DND-41 (cell line): ENCODE measurements at regions not wholly inside any gene's neighbourhood (a gene's known extent, or its start where the extent isn't known, plus 50 kb on each side); places are given as distances from the start of the nearest gene placed in this dataset.
"Not testable (repeated sequence)": the region's sequence is repeated elsewhere in the genome, so short reads cannot be mapped to it uniquely, and the experiment has no call there.

Source experiments
- ATAC-seq: fragments of 200-7000 bp; cut with Tn5 transposase; 3 replicates; pipeline ENCODE4 v1.9.1; 2021; ENCODE audit warnings: low read depth; ENCODE audit not compliant: insufficient read depth
- DNase-seq: peaks from one replicate; pipeline ENCODE4 v3.0.0-alpha.2; 2020
- H2AFZ ChIP-seq: 2 replicates; pipeline ENCODE4 v1.6.0; 2012; ENCODE audit warnings: low read depth, low read length
- H3K27ac ChIP-seq: 2 replicates; pipeline ENCODE4 v1.5.1; 2012; ENCODE audit warnings: low read length, inconsistent platforms
- H3K27me3 ChIP-seq: fragments of 200-600 bp; sonication (generic); 2 replicates; pipeline ENCODE4 v1.6.0; 2012; ENCODE audit warnings: low read length, mild to moderate bottlenecking, inconsistent platforms; ENCODE audit not compliant: insufficient read depth, poor library complexity
- H3K36me3 ChIP-seq: 2 replicates; pipeline ENCODE4 v1.5.1; 2012; ENCODE audit warnings: low read length, inconsistent platforms; ENCODE audit not compliant: insufficient read depth
- H3K4me1 ChIP-seq: 2 replicates; pipeline ENCODE4 v1.5.1; 2012; ENCODE audit warnings: mild to moderate bottlenecking, low read length; ENCODE audit not compliant: insufficient read depth
- H3K4me2 ChIP-seq: 2 replicates; pipeline ENCODE4 v1.6.0; 2012; ENCODE audit warnings: mild to moderate bottlenecking, moderate library complexity, low read length, inconsistent platforms; ENCODE audit not compliant: insufficient read depth
- H3K4me3 ChIP-seq, 2 experiments: fragments of 200-600 bp in 1 of 2; shearing (Covaris generic) in 1 of 2; 2 replicates each; pipeline ENCODE4 v1.5.1; 2012 to 2016; ENCODE audit warnings: inconsistent platforms in 2 of 2, low read length in 2 of 2, mild to moderate bottlenecking in 2 of 2, low read depth in 1 of 2, moderate library complexity in 1 of 2
- H3K79me2 ChIP-seq: 2 replicates; pipeline ENCODE4 v1.6.0; 2012; ENCODE audit warnings: low read length, inconsistent platforms; ENCODE audit not compliant: insufficient read depth
- H3K9ac ChIP-seq: 2 replicates; pipeline ENCODE4 v1.6.0; 2012; ENCODE audit warnings: low read depth, mild to moderate bottlenecking, inconsistent platforms, low read length, moderate library complexity
- H3K9me3 ChIP-seq: 2 replicates; pipeline ENCODE4 v1.5.1; 2012; ENCODE audit warnings: low read length, moderate library complexity, mild to moderate bottlenecking, inconsistent platforms; ENCODE audit not compliant: insufficient read depth, severe bottlenecking
- H4K20me1 ChIP-seq: 2 replicates; pipeline ENCODE4 v1.6.0; 2012; ENCODE audit warnings: low read length; ENCODE audit not compliant: insufficient read depth
- CTCF ChIP-seq: IDR thresholded peaks from 2 replicates; pipeline ENCODE4 v1.5.1; 2012; ENCODE audit warnings: borderline replicate concordance, low read length, moderate library complexity, mild to moderate bottlenecking; ENCODE audit not compliant: poor library complexity, severe bottlenecking; ENCODE audit errors: extremely low read depth
- EZH2 ChIP-seq: IDR thresholded peaks from 3 replicates; pipeline ENCODE4 v1.6.1; 2012; ENCODE audit warnings: borderline replicate concordance, low read depth, mild to moderate bottlenecking, moderate library complexity, low read length, inconsistent platforms; ENCODE audit not compliant: severe bottlenecking

GRCh38 chr16:5175266-5175665 is 77.7 kb upstream of the EEF2KMT start:
- TF ChIP-seq EZH2 (no peak), CTCF (no peak)
- Histone ChIP-seq H3K4me1 (no peaks in the 10 kb centered on the region), H3K27me3 (no peaks in the 10 kb centered on the region), H3K4me2 (no peak overlapping the region), H3K27ac (no peak overlapping the region), H3K9ac (no peak overlapping the region), H3K36me3 (no peaks in the 10 kb centered on the region), H3K4me3 (no peak overlapping the region), H3K9me3 (peaks cover 4% of the 10 kb centered on the region), H2AFZ (no peak overlapping the region), H3K79me2 (no peaks in the 10 kb centered on the region), H4K20me1 (no peaks in the 10 kb centered on the region)
- ATAC-seq (no peak), DNase-seq (no peak)

GRCh38 chr16:5166486-5166885 is 68.9 kb upstream of the EEF2KMT start:
- H3K4me1 ChIP-seq: no peaks in the 10 kb centered on the region
- no peak overlapping the region for H2AFZ ChIP-seq
- H3K79me2 ChIP-seq: no peaks in the 10 kb centered on the region
- no peaks in the 10 kb centered on the region for H4K20me1 ChIP-seq
- H3K27ac ChIP-seq: no peak overlapping the region
- H3K4me2 ChIP-seq: no peak overlapping the region
- H3K9ac ChIP-seq: no peak overlapping the region
- DNase-seq (no peak), ATAC-seq (no peak)
- no peak for TF ChIP-seq CTCF
- TF ChIP-seq EZH2: no peak
- H3K9me3 ChIP-seq: no peaks in the 10 kb centered on the region
- no peaks in the 10 kb centered on the region for H3K36me3 ChIP-seq
- no peak overlapping the region for H3K4me3 ChIP-seq
- no peaks in the 10 kb centered on the region for H3K27me3 ChIP-seq

- not testable (repeated sequence) for H3K27me3 ChIP-seq, H3K4me3 ChIP-seq, H2AFZ ChIP-seq, H3K9me3 ChIP-seq, H3K4me1 ChIP-seq, DNase-seq, H3K4me2 ChIP-seq, H4K20me1 ChIP-seq, ATAC-seq, H3K36me3 ChIP-seq, H3K79me2 ChIP-seq, H3K27ac ChIP-seq, H3K9ac ChIP-seq
Measured at GRCh38 chr16:5165429-5165828, 67.8 kb upstream of the EEF2KMT start.

GRCh38 chr16:5162801-5163200 is 65.2 kb upstream of the EEF2KMT start:
- DNase-seq, H3K79me2 ChIP-seq, H3K9ac ChIP-seq, H3K27me3 ChIP-seq, H3K4me2 ChIP-seq, H2AFZ ChIP-seq, H4K20me1 ChIP-seq, H3K4me3 ChIP-seq, ATAC-seq, H3K4me1 ChIP-seq, H3K9me3 ChIP-seq, H3K36me3 ChIP-seq, H3K27ac ChIP-seq: not testable (repeated sequence)

- H3K27ac ChIP-seq, ATAC-seq, H3K4me3 ChIP-seq, H3K4me1 ChIP-seq, H3K27me3 ChIP-seq, H4K20me1 ChIP-seq, DNase-seq, H3K4me2 ChIP-seq, H3K79me2 ChIP-seq, H3K36me3 ChIP-seq, H3K9me3 ChIP-seq, H2AFZ ChIP-seq, H3K9ac ChIP-seq: not testable (repeated sequence)
Measured at GRCh38 chr16:5161888-5162287, 64.3 kb upstream of the EEF2KMT start.

- H3K27ac ChIP-seq, H3K9me3 ChIP-seq, H4K20me1 ChIP-seq, H3K27me3 ChIP-seq, DNase-seq, H3K36me3 ChIP-seq, H3K4me1 ChIP-seq, ATAC-seq, H2AFZ ChIP-seq, H3K79me2 ChIP-seq, H3K4me3 ChIP-seq, H3K4me2 ChIP-seq, H3K9ac ChIP-seq: not testable (repeated sequence)
Measured at GRCh38 chr16:5160010-5160409, 62.4 kb upstream of the EEF2KMT start.

- H3K9ac ChIP-seq, H3K4me2 ChIP-seq, ATAC-seq, H3K4me1 ChIP-seq, H3K4me3 ChIP-seq, H3K36me3 ChIP-seq, DNase-seq, H3K27me3 ChIP-seq, H3K79me2 ChIP-seq, H4K20me1 ChIP-seq, H3K9me3 ChIP-seq, H2AFZ ChIP-seq, H3K27ac ChIP-seq: not testable (repeated sequence)
Measured at GRCh38 chr16:5159537-5159936, 61.9 kb upstream of the EEF2KMT start.
